Testis (tissue), 2 donors: ENCODE measurements at regions not wholly inside any gene's neighbourhood (a gene's known extent, or its start where the extent isn't known, plus 50 kb on each side); places are given as distances from the start of the nearest gene placed in this dataset.

Source experiments
- DNase-seq: peaks from one replicate; pipeline ENCODE4 v3.0.0-alpha.2; 2019
- H3K27ac ChIP-seq, 2 donors: fragments of 200-600 bp; sonication (generic); one replicate each; pipeline ENCODE4 v1.5.1; 2019
- H3K27me3 ChIP-seq: fragments of 200-600 bp; sonication (generic); one replicate; pipeline ENCODE4 v1.5.1; 2019
- H3K36me3 ChIP-seq: fragments of 200-600 bp; sonication (generic); one replicate; pipeline ENCODE4 v1.5.1; 2017; ENCODE audit warnings: low read depth; ENCODE audit errors: missing control alignments
- H3K4me1 ChIP-seq: fragments of 200-600 bp; sonication (generic); one replicate; pipeline ENCODE4 v1.5.1; 2019
- H3K4me3 ChIP-seq, 2 donors: fragments of 200-600 bp; sonication (generic); one replicate each; pipeline ENCODE4 v1.5.1; 2017 to 2019
- H3K9me3 ChIP-seq: fragments of 200-600 bp; sonication (generic); one replicate; pipeline ENCODE4 v1.5.1; 2017
- POLR2A ChIP-seq: fragments of 450-650 bp; IDR thresholded peaks from one replicate; pipeline ENCODE4 v1.6.1; 2017; ENCODE audit warnings: antibody characterized with exemption, mild to moderate bottlenecking, moderate library complexity
- WGBS, 2 donors: methylation state at CpG; one replicate each; pipeline ENCODE4 v1.1.5; 2018; 5-methylcytosine and 5-hydroxymethylcytosine counted together
- intact Hi-C: fragments of 100-400 bp; cut with DNase I; formaldehyde crosslinking; loops from one replicate; pipeline ENCODE4 v1.15.1; 2023; ENCODE audit warnings: low total_unique reads
- TF ChIP-seq, protein P1 (sequence below), 3 experiments: fragments of 450-650 bp in 2 of 3; fragments of 200-600 bp in 1 of 3; sonication (generic) in 1 of 3; IDR thresholded peaks; one replicate each; pipeline ENCODE4 v1.5.1; 2016 to 2019; ENCODE audit warnings: antibody characterized with exemption in 3 of 3, mild to moderate bottlenecking in 2 of 3, moderate library complexity in 1 of 3

DNA sequence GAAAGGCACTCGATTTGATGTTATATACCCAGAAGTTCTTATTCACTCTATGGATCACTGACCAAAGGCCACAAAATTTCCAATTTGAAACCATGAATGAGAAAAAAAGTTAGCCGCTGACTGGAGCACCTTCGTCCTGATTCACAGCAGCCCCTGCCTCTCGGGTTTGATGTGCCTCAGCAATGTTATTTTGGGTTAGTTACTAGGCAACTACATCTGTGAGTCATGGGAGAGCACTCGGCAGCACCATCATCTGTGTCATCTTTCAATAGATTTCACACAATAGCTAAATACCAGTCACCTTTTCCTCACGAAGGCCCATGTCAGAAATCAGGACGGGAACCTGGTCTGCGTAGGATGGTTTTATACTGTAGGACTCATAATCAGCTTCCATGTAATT lies 269.2 kb downstream of the ZBBX start:
- intact Hi-C loops, result no loop called here
- 87% methylated on average over 8 of the region's 8 CpGs for WGBS, 2 donors

DNA sequence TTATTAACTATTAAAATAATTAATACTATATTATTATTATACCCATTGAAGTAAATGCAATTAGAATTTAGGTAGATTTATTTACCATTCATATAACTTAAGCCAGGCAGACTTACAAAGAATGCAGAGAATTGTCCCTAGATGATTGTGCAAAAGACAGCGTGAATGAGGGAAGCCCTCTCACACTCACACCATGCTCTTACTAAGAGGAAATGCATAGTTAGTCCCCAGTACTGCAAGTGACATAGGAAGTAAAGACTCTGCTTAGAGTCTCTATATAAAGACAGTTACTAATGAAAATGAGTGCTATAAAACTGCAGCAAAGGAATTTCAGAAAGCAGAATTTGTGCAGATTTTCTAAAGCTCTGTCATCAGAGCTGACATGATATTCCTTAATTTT lies 270.4 kb downstream of the ZBBX start:
- 80 to 89% methylated on average over 1 of the region's 1 CpG for WGBS, 2 donors
- no peaks in the 10 kb centered on the region for H3K36me3 ChIP-seq

More for the DNA sequence above, 269.2 kb downstream of the ZBBX start:
- TF ChIP-seq, protein P1, sequence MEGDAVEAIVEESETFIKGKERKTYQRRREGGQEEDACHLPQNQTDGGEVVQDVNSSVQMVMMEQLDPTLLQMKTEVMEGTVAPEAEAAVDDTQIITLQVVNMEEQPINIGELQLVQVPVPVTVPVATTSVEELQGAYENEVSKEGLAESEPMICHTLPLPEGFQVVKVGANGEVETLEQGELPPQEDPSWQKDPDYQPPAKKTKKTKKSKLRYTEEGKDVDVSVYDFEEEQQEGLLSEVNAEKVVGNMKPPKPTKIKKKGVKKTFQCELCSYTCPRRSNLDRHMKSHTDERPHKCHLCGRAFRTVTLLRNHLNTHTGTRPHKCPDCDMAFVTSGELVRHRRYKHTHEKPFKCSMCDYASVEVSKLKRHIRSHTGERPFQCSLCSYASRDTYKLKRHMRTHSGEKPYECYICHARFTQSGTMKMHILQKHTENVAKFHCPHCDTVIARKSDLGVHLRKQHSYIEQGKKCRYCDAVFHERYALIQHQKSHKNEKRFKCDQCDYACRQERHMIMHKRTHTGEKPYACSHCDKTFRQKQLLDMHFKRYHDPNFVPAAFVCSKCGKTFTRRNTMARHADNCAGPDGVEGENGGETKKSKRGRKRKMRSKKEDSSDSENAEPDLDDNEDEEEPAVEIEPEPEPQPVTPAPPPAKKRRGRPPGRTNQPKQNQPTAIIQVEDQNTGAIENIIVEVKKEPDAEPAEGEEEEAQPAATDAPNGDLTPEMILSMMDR (IDR thresholded peaks at IDR 0.05), result no peak
- TF ChIP-seq POLR2A, result no peak
- Histone ChIP-seq H3K27ac (no peak overlapping the region), H3K36me3 (no peaks in the 10 kb centered on the region), H3K9me3 (no peaks in the 10 kb centered on the region), H3K4me3 (no peak overlapping the region), H3K4me1 (no peaks in the 10 kb centered on the region), H3K27me3 (no peaks in the 10 kb centered on the region)
- DNase-seq, result no peak

GRCh38 chr3:167106456-167106855 lies 273.6 kb downstream of the ZBBX start:
- no peaks in the 10 kb centered on the region for H3K9me3 ChIP-seq
- TF ChIP-seq, protein P1 (IDR thresholded peaks at IDR 0.05), result no peak
- TF ChIP-seq POLR2A, result no peak
- no peak overlapping the region for H3K4me3 ChIP-seq
- H3K27ac ChIP-seq, result no peak overlapping the region
- H3K36me3 ChIP-seq, result no peaks in the 10 kb centered on the region
- H3K4me1 ChIP-seq, result no peaks in the 10 kb centered on the region
- H3K27me3 ChIP-seq, result no peaks in the 10 kb centered on the region
- intact Hi-C loops, result no loop called here
- no peak for DNase-seq

More for the DNA sequence above, 270.4 kb downstream of the ZBBX start:
- H3K9me3 ChIP-seq, result no peaks in the 10 kb centered on the region
- no peaks in the 10 kb centered on the region for H3K27me3 ChIP-seq
- H3K4me3 ChIP-seq, result no peak overlapping the region
- intact Hi-C loops, result no loop called here
- TF ChIP-seq, protein P1 (IDR thresholded peaks at IDR 0.05), result no peak
- no peak for TF ChIP-seq POLR2A
- H3K27ac ChIP-seq, result no peak overlapping the region
- no peak for DNase-seq
- H3K4me1 ChIP-seq, result no peaks in the 10 kb centered on the region

DNA sequence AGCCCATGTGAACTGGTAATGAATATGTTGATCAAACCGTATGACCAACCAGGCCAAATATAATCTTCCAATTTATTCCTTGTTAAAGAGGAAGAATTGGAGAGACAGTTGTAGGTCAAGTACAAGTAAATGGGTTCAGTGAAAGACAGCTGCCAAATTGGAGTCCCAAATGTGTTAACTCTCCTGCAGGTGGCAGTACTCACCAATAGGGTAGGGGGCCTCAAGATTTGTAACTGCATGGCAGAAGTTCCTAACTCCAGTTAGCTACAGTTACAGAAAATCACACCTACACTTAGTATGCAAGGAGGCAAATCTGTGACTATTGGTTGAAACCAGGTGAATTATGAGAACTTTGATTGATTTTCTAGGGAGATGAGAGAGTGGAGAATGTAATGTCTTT lies 278.0 kb downstream of the ZBBX start:
- no peaks in the 10 kb centered on the region for H3K36me3 ChIP-seq
- intact Hi-C loops, result no loop called here
- H3K4me1 ChIP-seq, result no peaks in the 10 kb centered on the region
- H3K27me3 ChIP-seq, result no peaks in the 10 kb centered on the region
- H3K27ac ChIP-seq, result no peak overlapping the region
- H3K9me3 ChIP-seq, result no peaks in the 10 kb centered on the region
- no peak for DNase-seq
- WGBS, 2 donors, result 62 to 78% methylated on average over 1 of the region's 1 CpG
- TF ChIP-seq, protein P1 (IDR thresholded peaks at IDR 0.05), result no peak
- no peak for TF ChIP-seq POLR2A
- H3K4me3 ChIP-seq, result no peak overlapping the region

- Histone ChIP-seq H3K4me3 (no peak overlapping the region), H3K36me3 (no peaks in the 10 kb centered on the region), H3K4me1 (no peaks in the 10 kb centered on the region), H3K9me3 (no peaks in the 10 kb centered on the region), H3K27ac (no peak overlapping the region), H3K27me3 (no peaks in the 10 kb centered on the region)
- intact Hi-C loops, result no loop called here
- WGBS, 2 donors, result 65 to 67% methylated on average over 1 of the region's 1 CpG
- DNase-seq, result no peak
- TF ChIP-seq POLR2A, result no peak
- TF ChIP-seq, protein P1 (IDR thresholded peaks at IDR 0.05), result no peak
Measured at GRCh38 chr3:167100651-167101050, 279.4 kb downstream of the ZBBX start.
